GM18517 (cell line): ENCODE measurements at regions not wholly inside any gene's neighbourhood (a gene's known extent, or its start where the extent isn't known, plus 50 kb on each side); places are given as distances from the start of the nearest gene placed in this dataset.

Experiments used
- ATAC-seq: cut with Tn5 transposase; IDR thresholded peaks from one replicate; pipeline ENCODE4 v1.9.1; 2021; ENCODE audit warnings: mild to moderate bottlenecking, moderate library complexity; ENCODE audit not compliant: unreplicated experiment

DNA sequence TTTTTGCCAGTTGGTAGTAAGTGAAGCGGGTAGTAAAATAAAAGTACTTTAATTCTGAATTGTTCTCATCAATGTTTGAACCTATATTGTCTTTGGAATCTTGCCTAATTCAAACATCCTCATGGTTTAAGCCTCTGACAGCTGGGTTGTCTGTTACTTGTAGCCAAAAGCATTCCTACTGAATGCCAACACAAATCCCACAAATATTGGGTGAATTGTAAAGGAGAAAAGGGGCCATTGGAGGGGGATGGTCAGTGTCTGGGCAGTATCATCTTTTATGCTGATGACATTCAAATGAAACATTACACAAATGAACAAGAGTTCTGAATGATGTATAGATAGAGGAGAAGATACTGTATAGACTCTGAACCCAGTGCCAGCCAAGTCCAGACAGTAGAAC is 309.5 kb downstream of the OSTF1 start:
- ATAC-seq, result no peak

DNA sequence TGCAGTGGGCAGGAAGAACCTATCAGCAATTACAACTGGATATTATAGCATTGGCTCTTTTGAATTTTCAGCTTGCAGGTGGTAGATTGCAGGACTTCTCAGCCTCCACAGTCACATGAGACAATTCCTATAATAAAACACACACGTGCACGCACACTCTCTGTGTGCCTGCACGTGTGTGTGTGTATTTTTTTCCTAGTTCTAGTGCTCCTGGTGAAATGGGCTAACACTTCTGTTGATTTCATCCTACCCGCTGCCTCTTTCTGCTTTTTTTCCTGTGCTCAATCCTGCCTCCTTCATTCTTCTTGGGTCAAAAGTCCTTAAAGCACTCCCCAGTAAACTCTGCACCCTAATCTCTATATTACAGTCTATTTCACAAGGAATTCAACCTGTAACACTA is 320.1 kb downstream of the OSTF1 start:
- no peak for ATAC-seq

- ATAC-seq, result no peak
These were observed 322.1 kb downstream of the OSTF1 start for GRCh38 chr9:75410405-75410804.

DNA sequence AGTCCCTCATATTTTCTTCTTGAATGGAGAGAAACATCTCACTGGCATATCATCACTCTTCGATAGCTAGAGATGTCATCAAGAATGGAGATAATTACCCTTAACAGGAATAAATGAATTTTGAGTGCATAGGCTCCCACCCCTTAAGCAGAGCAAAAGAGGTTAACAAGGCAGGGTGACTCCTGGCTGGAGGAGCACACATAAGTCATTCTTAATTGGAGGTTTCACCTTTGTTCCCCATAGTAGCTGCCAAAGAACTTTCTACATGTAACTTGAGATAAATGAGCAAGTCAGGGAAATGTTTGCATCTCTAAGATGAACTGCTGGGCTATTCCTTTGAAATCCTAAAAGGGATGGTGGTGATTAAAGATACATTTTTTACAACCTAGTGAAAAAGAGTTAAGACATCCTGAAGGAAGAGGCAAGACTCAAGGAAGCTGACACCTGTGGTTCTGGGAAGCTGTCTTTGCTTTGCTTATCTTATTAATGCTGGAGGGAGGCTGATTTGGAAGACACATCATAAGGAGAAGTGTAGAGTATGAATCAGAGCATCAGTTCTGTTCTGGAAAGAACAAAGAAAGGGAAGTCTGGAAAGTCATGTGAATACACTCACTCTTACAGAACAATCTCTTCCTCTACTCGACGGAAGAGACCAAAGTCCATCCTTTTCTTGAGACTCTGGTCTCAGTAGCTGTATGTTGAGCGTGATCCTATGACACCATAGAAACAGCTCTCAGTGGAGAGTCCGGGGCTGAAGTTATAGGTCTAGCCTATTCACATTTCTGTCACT is 326.3 kb downstream of the OSTF1 start:
- no peak for ATAC-seq

- no peak for ATAC-seq
These were observed 329.2 kb downstream of the OSTF1 start for GRCh38 chr9:75417471-75417870.

DNA sequence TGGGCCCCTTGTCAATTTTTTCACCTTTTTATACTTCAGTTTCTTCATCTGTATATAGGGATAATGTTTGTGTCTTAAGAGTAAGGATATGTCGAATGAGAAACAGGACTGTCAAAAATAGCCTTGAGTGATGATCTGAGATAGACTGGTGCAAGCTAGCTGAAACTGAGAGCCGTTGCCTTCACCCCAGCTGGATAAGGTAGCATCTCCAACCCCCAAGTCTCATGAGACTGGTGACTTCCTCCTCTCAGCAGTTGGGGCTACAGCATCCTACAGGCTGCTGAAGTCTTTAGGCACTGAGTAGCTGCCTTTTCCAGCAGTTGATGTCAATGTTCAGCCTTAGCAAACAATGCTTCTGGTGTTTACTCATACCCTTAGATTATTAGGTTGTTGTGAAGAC is 330.2 kb downstream of the OSTF1 start:
- ATAC-seq, result no peak

DNA sequence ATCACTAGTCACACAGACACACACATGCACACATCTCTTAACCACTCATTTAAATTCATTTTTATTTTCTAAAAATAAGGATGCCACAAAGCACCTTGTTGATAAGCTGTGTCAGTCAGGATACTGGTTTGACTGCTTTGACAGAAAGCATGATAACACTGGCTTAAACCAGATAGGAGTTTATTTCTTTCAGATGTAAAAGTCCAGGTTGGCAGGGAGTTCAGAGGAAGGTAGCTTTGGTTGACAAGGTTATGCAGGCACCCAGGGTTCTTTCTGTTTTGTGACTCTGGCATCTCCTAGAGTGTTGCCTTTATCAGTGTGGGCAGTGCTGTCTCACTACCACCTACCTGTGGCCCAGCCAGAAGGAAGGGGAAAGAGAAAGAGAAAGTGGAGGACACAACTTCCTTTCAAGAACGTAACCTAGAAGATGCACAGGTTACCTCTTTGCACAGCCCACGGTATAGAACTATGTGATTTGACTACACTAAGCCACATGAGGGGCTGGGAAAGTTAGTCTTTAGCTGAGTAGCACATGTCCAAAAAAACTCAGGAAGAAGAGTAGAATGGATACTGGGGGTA is 334.7 kb downstream of the OSTF1 start:
- ATAC-seq, result no peak

DNA sequence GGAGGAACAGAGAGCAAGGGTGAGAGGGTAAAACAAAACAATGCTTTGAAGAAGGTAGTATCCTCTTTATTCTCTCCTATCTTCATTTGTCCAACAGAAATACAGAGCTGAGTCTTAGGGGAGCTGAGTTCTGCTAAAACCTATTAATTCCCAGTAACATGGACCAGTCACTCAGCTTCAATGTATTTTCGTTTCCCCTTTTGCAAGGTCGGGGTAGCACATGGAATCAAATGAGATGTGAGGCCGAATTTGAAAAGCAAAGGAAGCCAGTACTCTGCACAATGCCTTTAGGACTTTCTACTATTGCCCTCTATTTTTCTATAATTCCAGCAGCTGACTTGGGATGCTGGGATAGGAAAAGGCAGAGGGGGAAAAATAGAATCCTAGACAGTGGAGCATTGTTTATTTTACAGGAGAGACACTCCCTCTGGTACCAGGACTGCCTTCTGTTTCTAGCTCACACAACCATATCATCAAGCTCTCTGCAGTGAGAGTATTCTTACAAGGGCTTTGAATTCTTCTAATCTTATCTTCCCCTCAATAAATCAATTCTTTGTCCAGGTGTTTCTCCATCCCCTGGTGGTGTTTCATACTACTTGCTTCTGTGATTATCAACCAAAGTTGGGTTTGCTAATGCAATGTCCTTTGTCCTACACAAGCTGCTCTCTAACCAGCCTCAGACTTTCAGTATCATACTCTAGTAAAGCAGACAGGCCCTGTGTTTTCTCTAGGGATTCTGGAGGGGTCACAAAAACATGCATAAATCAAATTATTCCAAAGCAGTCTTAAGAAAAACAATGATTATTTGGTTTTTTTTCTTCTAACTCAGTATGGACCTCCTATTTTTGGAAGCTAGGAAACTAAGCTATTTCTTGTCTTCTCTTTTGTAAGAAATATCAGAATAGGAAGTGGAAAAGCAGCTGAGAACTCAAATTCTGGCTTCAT is 341.5 kb downstream of the OSTF1 start:
- no peak for ATAC-seq

DNA sequence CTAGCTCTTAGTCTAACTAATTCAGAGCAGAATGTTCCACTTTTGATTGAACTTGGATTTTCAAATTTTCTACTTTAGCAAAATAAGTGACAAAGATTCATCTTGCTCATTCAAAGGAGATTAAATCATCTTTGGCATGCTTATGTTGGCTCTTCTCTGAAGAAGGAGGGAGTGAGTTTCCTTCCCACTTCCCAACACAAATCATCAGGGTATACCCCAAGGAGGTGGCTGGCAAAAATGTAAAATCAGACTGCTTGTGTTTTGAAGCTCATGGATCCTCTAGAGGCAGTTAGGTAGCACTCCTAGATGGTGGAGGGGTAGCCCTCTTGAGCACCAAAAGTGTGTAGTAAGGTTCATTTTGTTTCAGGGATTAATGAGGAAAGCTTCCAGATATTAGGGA is 343.1 kb downstream of the OSTF1 start:
- no peak for ATAC-seq

- ATAC-seq, result no peak
These were observed 344.1 kb downstream of the OSTF1 start for GRCh38 chr9:75432386-75432785.

GRCh38 chr9:75432888-75433287 is 344.6 kb downstream of the OSTF1 start:
- ATAC-seq, result no peak

DNA sequence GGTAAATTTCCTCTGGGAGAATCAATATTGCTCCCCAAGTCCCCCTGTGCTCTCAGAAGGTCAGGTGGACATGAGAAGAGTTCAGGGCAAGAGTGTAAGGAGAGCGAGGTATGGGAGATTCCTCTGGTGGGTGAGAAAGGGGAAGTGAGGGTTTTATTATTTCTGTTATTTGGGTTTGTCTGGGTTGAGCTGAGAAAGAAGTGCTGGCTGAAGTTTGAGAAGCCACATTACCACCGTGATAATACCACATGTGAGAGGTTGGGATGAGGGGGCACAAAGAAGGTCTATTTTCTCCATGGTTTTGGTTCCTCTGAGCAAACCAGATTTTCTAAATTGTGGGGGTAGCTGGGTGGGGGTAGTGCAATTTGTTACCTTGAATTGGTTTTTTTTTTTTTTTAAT is 350.4 kb downstream of the OSTF1 start:
- ATAC-seq, result peak; percentile 53

GRCh38 chr9:75440914-75441313 is 352.6 kb downstream of the OSTF1 start:
- no peak for ATAC-seq

GRCh38 chr9:75445144-75445543 is 356.8 kb downstream of the OSTF1 start:
- ATAC-seq, result no peak

DNA sequence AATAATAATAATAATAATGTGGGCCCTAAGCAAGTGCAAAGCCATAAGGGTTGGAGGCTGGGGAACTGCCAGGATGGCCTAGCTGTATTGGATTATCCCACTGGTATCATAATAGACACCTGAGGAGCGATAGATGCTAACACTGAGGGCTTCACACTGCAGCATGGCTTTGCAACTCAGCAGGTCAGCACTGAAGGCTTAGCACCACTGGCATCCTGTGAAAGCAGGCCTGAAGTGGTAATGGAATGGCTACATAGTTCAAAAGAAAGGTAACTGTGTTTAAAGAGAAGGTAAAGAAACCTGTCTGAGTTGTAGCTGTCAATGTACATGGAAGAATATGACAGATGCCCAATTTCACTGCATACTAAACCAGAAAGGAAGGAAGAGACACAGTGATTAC is 359.0 kb downstream of the OSTF1 start:
- no peak for ATAC-seq

DNA sequence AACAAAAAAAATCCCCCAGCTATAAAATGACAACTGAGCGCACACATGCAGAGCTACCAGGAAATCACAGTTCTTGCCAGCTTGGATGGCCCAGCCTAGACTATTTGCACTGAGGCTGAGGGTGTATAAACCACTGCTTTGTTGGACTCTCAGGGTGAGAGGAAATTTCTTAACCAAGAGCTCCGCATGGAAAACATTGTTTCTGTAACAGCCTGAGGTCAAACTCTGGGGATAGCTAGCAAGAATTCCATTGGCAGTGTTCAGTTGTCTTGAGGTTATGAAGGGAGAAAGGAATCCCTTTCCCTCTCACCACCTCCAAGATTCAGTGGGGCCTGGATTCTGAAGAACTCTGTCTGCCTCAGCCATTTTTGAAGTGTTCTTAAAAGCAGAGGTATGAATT is 360.0 kb downstream of the OSTF1 start:
- no peak for ATAC-seq

GRCh38 chr9:75448955-75449354 is 360.6 kb downstream of the OSTF1 start:
- ATAC-seq, result no peak

DNA sequence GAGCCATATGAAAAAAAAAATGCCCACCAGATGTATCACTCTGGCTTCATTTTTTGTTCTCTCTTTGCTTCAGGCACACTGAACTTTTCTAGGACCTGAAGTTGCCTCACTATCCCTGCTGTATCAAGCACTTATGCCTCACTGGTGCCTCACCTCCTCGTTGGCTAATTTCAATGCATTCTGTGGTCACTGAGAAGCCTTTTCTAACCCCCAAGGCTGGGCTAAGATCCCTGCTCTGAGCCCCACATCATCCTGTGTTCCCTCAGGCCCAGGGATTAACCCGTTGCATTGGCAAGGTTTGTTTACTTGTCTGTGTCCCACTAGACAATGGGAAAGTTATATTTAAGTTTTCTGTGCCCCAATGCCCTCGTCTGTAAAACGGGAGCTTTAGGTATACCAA is 362.7 kb downstream of the OSTF1 start:
- ATAC-seq, result no peak

GRCh38 chr9:75451505-75451904 is 363.2 kb downstream of the OSTF1 start:
- ATAC-seq, result no peak

- ATAC-seq, result no peak
These were observed 364.2 kb downstream of the OSTF1 start for GRCh38 chr9:75452512-75452911.

DNA sequence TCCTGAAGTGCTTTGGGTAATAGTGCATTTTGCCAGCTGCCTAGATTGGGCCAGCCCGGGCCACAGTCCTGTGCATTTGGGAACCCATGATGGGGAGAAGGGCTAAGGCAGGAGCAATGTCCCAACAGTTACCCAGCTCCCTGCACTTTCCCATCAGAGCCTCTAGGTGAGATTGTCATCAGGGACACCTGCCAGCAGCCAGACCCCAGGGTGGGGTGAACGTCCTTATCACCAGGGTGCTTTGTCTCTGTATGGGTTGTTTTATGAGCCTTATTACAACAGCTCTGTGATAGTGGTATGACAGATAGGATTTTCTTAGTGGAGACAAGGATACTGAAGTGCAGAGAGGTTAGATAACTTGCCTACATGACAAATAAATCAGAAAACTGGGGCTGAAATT is 365.7 kb downstream of the OSTF1 start:
- no peak for ATAC-seq

GRCh38 chr9:75454891-75455290 is 366.6 kb downstream of the OSTF1 start:
- no peak for ATAC-seq
